ENCODE measurements at regions not wholly inside any gene's neighbourhood (a gene's known extent, or its start where the extent isn't known, plus 50 kb on each side); places are given as distances from the start of the nearest gene placed in this dataset.

GRCh38 chr18:61157451-61157850 is 175.8 kb upstream of the CDH20 start:
- H3K36me3 ChIP-seq (ENCODE audit: insufficient read depth, low read length) = no peaks in the 10 kb centered on the region
- H3F3A ChIP-seq (ENCODE audit: insufficient read depth, low read length) = no peaks in the 10 kb centered on the region
- TF ChIP-seq EZH2 (IDR thresholded peaks at IDR 0.05; ENCODE audit: borderline replicate concordance, low read length) (no peak), CTCF (IDR thresholded peaks at IDR 0.05; ENCODE audit: low read length) (no peak)
- no peak overlapping the region for H2AFZ ChIP-seq (ENCODE audit: low read length)
- no peaks in the 10 kb centered on the region for H3K9me3 ChIP-seq (ENCODE audit: low read length)
- H3K27ac ChIP-seq (ENCODE audit: low read depth, low read length, poor library complexity, severe bottlenecking) = no peak overlapping the region
- H3K27me3 ChIP-seq (ENCODE audit: insufficient read depth, low read length) = no peaks in the 10 kb centered on the region
- H3K4me2 ChIP-seq (ENCODE audit: low read length) = no peak overlapping the region
- no peak overlapping the region for H3K4me3 ChIP-seq (ENCODE audit: low read depth, low read length, poor library complexity, severe bottlenecking)
- no peaks in the 10 kb centered on the region for H3K9me2 ChIP-seq (ENCODE audit: low read depth, low read length)
- no peaks in the 10 kb centered on the region for H4K20me1 ChIP-seq (ENCODE audit: insufficient read depth, low read length)
- H3K4me1 ChIP-seq (ENCODE audit: insufficient read depth, low read length, severe bottlenecking) = no peaks in the 10 kb centered on the region
- H3K9ac ChIP-seq (ENCODE audit: low read length) = no peak overlapping the region
- no peaks in the 10 kb centered on the region for H3K79me2 ChIP-seq (ENCODE audit: insufficient read depth, low read length)

DNA sequence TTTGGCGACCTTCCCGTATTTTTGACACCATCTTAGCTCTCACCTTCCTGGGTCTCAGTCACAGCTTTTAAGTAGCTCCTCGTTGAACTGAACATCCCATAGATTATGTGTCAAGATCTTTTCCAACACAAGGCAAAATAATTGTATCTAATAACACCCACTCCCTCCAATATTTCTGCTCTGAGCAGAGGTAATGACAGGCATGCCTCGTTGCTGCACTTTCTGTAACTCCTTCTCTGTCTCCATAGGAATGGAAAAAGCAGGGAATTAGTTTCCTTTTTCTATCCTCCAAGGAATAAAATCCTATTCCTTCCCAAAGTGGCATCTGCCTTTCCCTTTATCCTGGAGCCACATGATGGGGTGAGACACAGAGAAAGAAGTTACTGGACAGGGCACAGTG is 174.0 kb upstream of the CDH20 start:
- H2AFZ ChIP-seq (ENCODE audit: low read length) = no peak overlapping the region
- TF ChIP-seq CTCF (IDR thresholded peaks at IDR 0.05; ENCODE audit: low read length) (no peak), EZH2 (IDR thresholded peaks at IDR 0.05; ENCODE audit: borderline replicate concordance, low read length) (no peak)
- H3K79me2 ChIP-seq (ENCODE audit: insufficient read depth, low read length) = no peaks in the 10 kb centered on the region
- H3K9ac ChIP-seq (ENCODE audit: low read length) = no peak overlapping the region
- H3K9me3 ChIP-seq (ENCODE audit: low read length) = no peaks in the 10 kb centered on the region
- H3K9me2 ChIP-seq (ENCODE audit: low read depth, low read length) = no peaks in the 10 kb centered on the region
- no peaks in the 10 kb centered on the region for H3K4me1 ChIP-seq (ENCODE audit: insufficient read depth, low read length, severe bottlenecking)
- no peaks in the 10 kb centered on the region for H3K27me3 ChIP-seq (ENCODE audit: insufficient read depth, low read length)
- H3F3A ChIP-seq (ENCODE audit: insufficient read depth, low read length) = no peaks in the 10 kb centered on the region
- no peak overlapping the region for H3K27ac ChIP-seq (ENCODE audit: low read depth, low read length, poor library complexity, severe bottlenecking)
- H4K20me1 ChIP-seq (ENCODE audit: insufficient read depth, low read length) = no peaks in the 10 kb centered on the region
- H3K4me2 ChIP-seq (ENCODE audit: low read length) = no peak overlapping the region
- H3K4me3 ChIP-seq (ENCODE audit: low read depth, low read length, poor library complexity, severe bottlenecking) = no peak overlapping the region
- H3K36me3 ChIP-seq (ENCODE audit: insufficient read depth, low read length) = no peaks in the 10 kb centered on the region

DNA sequence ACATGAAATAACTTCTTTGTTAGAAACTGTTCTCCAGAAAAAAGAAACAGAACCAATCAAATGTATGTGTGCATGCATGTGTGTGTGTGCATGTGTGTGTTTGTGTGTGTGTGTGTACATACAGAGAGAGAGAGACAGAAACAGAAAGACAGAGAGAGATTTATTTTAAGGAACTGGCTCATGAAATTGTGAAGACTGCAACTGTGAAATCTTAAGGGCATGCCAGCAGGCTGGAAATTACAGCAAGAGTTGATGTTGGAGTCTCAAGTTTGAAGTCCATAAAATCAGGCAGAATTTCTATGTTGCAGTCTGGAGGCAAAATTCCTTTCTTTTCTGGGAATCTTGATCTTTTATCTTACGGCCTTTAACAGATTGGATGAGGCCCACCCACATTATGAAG is 168.9 kb upstream of the CDH20 start:
- no peaks in the 10 kb centered on the region for H3K9me2 ChIP-seq (ENCODE audit: low read depth, low read length)
- no peak overlapping the region for H3K27ac ChIP-seq (ENCODE audit: low read depth, low read length, poor library complexity, severe bottlenecking)
- no peak overlapping the region for H3K4me2 ChIP-seq (ENCODE audit: low read length)
- H3F3A ChIP-seq (ENCODE audit: insufficient read depth, low read length) = no peaks in the 10 kb centered on the region
- H3K4me3 ChIP-seq (ENCODE audit: low read depth, low read length, poor library complexity, severe bottlenecking) = no peak overlapping the region
- no peaks in the 10 kb centered on the region for H3K36me3 ChIP-seq (ENCODE audit: insufficient read depth, low read length)
- no peaks in the 10 kb centered on the region for H4K20me1 ChIP-seq (ENCODE audit: insufficient read depth, low read length)
- no peak overlapping the region for H2AFZ ChIP-seq (ENCODE audit: low read length)
- no peaks in the 10 kb centered on the region for H3K9me3 ChIP-seq (ENCODE audit: low read length)
- TF ChIP-seq EZH2 (IDR thresholded peaks at IDR 0.05; ENCODE audit: borderline replicate concordance, low read length) (no peak), CTCF (IDR thresholded peaks at IDR 0.05; ENCODE audit: low read length) (no peak)
- H3K79me2 ChIP-seq (ENCODE audit: insufficient read depth, low read length) = no peaks in the 10 kb centered on the region
- no peak overlapping the region for H3K9ac ChIP-seq (ENCODE audit: low read length)
- no peaks in the 10 kb centered on the region for H3K27me3 ChIP-seq (ENCODE audit: insufficient read depth, low read length)
- H3K4me1 ChIP-seq (ENCODE audit: insufficient read depth, low read length, severe bottlenecking) = no peaks in the 10 kb centered on the region

All from OCI-LY1 (cell line).